Activated CD4-positive, alpha-beta T cell treated with anti-CD3 and anti-CD28 coated beads, Interleukin-2, amount 10 ng/mL, durations not matched to agents 24 days and 14 days (primary cell): ENCODE measurements at regions not wholly inside any gene's neighbourhood (a gene's known extent, or its start where the extent isn't known, plus 50 kb on each side); places are given as distances from the start of the nearest gene placed in this dataset.

Experiments used
- DNase-seq: peaks from one replicate; pipeline ENCODE4 v3.0.0; 2022
- H3K27ac Mint-ChIP-seq: one replicate; pipeline ENCODE4 v1.8.0; 2022; ENCODE audit warnings: mild to moderate bottlenecking, mixed read lengths
- H3K27me3 Mint-ChIP-seq: one replicate; pipeline ENCODE4 v1.8.0; 2022; ENCODE audit warnings: mixed read lengths
- H3K36me3 Mint-ChIP-seq: one replicate; pipeline ENCODE4 v1.8.0; 2022; ENCODE audit warnings: low read depth, mild to moderate bottlenecking, mixed read lengths
- H3K4me1 Mint-ChIP-seq: one replicate; pipeline ENCODE4 v1.8.0; 2021; ENCODE audit warnings: mixed read lengths
- H3K4me3 Mint-ChIP-seq: one replicate; pipeline ENCODE4 v1.8.0; 2022; ENCODE audit warnings: mild to moderate bottlenecking, moderate library complexity, mixed read lengths
- H3K9me3 Mint-ChIP-seq: one replicate; pipeline ENCODE4 v1.8.0; 2021; ENCODE audit warnings: mixed read lengths
- intact Hi-C: fragments of 100-400 bp; cut with micrococcal nuclease; formaldehyde crosslinking; loops from one replicate; pipeline ENCODE4 v1.15.1; 2023

DNA sequence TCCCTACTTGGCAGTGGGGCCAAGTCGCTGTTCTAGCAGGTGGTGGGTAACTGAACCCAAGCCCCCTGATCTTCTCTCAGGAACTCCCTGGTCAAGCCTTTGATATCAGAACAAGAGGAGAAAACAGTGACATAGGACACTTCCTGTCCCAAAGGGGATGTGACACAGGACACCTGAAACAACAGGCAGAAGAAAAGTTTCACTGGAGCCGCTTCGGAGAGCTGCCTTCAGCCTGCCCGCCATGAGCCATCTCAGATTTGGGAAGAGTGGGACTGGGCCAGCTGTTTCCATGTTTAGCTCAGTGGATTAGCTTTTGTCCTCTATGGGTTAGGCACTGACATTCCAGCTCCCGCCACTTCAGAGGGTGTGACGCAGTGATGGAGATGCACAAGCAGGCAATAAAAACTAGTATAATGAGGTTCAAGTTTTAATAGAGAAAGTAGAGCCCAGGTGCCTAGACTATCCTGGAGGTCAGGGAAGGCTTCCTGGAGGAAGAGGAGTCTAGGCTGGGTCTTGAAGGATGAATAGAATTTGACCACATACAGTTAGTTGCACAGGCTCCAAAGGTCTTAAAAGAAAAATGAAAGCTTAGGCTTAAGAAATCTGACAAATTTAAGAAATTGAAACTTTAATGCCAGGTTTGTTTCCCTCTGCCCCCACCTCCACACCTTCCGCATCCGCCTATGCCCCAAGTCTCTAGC lies 104.1 kb upstream of the SPRY4 start:
- Mint-ChIP-seq H3K9me3 (no peaks in the 10 kb centered on the region), H3K27ac (no peak overlapping the region), H3K27me3 (no peaks in the 10 kb centered on the region), H3K4me1 (peaks cover 46% of the 10 kb centered on the region), H3K36me3 (no peaks in the 10 kb centered on the region), H3K4me3 (no peak overlapping the region)
- no peak for DNase-seq
- intact Hi-C loops, result no loop called here

DNA sequence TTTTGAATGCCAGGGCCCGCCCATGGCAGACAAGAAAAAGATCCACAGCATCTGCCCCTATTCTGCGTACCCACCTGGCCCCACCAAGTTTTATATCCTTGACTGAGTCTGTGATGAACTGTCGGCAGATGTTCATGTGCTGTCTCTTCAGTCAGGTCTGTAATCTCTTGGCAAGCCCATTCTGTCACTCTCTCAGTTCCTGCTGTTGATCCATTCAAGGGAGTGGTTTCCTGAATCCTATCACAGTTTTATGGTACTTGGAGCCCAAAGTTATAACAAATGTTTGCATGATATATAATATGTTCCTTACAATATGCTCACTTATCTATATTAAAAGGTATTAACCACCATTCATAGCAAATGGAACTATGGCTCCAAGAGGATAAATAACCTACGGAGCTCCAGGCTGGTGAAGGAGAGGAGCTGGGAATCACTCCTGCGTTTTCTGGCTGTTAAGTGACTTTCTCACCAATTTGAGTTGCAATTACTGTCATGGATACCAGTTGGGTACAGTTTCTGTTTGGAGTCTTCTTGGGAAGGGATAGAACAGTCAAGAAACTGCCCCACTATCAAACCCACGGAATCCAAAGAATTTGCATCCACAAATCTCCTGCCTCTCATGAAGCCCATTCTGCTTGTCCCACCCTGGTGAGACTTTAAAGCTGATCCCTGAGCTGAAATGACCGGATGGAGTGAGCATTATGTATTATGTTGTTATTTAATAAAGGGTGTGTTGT lies 103.4 kb upstream of the SPRY4 start:
- Mint-ChIP-seq H3K4me1 (peaks cover 40% of the 10 kb centered on the region), H3K36me3 (no peaks in the 10 kb centered on the region), H3K9me3 (no peaks in the 10 kb centered on the region), H3K27ac (no peak overlapping the region), H3K4me3 (no peak overlapping the region), H3K27me3 (no peaks in the 10 kb centered on the region)
- intact Hi-C loops, result no loop called here
- DNase-seq, result no peak

DNA sequence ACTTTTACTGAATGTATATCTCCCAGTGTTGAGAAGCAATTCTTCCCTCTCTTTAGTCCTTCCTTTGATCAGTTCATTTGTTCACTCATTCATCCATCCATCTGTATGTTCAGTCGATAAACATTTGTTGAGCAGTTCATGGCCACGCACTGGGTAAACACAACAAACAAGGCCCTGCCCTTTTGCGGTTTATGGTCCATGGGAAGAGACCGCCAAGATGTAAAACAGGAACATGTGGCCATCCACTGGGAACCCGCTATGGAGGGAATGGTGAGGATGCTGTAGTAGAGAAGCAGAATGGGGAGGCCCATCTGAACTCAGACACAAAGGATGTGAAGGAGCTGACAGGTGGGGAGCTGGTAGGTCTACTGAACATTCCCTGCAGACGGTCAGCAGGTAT lies 102.7 kb upstream of the SPRY4 start:
- no peak overlapping the region for H3K4me3 Mint-ChIP-seq
- DNase-seq, result no peak
- no peaks in the 10 kb centered on the region for H3K36me3 Mint-ChIP-seq
- H3K27me3 Mint-ChIP-seq, result no peaks in the 10 kb centered on the region
- intact Hi-C loops, result no loop called here
- peaks cover 38% of the 10 kb centered on the region for H3K4me1 Mint-ChIP-seq
- no peak overlapping the region for H3K27ac Mint-ChIP-seq
- H3K9me3 Mint-ChIP-seq, result no peaks in the 10 kb centered on the region

DNA sequence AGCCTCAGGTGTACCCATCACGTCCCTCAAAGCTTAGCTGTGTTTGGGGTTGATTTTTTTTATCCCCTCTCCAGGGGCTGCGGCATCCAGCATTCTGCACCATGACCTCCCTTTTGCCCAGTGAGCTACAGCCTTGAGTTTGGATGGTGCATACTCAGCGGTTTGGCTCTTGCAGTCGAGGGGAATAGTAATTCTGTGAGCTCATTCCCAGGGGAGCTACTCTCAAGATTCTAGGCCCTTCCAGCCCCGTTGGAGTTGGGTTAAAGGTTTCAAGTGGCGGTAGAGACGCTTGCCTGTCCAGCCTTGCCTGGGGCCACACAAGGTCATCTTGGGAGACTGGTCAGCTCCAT lies 102.2 kb upstream of the SPRY4 start:
- no peaks in the 10 kb centered on the region for H3K36me3 Mint-ChIP-seq
- H3K4me1 Mint-ChIP-seq, result peaks cover 33% of the 10 kb centered on the region
- H3K4me3 Mint-ChIP-seq, result no peak overlapping the region
- H3K9me3 Mint-ChIP-seq, result no peaks in the 10 kb centered on the region
- no peaks in the 10 kb centered on the region for H3K27me3 Mint-ChIP-seq
- no peak for DNase-seq
- intact Hi-C loops, result no loop called here
- no peak overlapping the region for H3K27ac Mint-ChIP-seq

DNA sequence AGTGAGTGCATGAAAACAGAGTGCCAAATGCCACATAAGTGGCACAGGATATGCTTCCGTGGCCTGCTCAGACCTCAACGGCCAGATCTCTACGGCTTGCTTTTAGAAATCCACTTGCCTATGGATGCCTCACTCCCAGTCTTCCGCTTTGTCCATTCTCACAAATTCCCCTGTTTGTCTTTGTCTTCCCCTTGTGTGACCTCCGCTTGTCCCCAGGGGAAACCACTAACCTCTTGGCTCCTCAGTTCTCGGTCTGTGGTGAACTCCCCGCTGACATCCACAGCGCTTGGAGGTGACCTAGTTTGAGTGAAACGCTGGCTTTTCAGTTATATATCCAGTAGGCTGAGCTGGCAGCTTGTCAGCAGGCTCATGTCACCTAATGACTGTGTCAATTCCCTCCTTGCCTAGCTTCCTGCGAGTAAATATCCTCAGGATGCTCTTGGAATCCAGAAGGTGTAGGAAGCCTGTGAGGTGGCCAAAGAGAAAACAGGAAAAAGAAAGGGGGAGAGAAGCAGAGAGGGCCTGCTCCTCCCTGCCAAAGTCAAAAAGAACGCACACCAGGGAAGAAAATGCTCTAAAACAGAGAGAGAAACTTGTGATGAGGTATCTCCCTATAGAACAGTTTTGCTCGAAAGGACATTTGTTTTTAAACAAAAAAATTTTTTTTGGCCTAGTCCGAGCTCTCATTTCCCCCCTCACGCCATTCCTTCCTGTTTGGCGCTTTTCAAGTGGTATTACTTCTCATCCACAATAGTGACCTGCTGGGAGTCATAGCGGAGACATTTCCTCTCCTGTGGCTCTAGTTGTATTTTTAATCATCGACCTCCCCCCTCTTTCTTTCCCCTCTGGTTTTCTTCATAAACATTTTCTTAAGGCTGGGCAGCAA lies 101.6 kb upstream of the SPRY4 start:
- Mint-ChIP-seq H3K27me3 (no peaks in the 10 kb centered on the region), H3K4me3 (no peak overlapping the region), H3K36me3 (no peaks in the 10 kb centered on the region), H3K27ac (no peak overlapping the region), H3K4me1 (peaks cover 32% of the 10 kb centered on the region), H3K9me3 (no peaks in the 10 kb centered on the region)
- DNase-seq, result peak; percentile 66
- intact Hi-C loops, result no loop called here

DNA sequence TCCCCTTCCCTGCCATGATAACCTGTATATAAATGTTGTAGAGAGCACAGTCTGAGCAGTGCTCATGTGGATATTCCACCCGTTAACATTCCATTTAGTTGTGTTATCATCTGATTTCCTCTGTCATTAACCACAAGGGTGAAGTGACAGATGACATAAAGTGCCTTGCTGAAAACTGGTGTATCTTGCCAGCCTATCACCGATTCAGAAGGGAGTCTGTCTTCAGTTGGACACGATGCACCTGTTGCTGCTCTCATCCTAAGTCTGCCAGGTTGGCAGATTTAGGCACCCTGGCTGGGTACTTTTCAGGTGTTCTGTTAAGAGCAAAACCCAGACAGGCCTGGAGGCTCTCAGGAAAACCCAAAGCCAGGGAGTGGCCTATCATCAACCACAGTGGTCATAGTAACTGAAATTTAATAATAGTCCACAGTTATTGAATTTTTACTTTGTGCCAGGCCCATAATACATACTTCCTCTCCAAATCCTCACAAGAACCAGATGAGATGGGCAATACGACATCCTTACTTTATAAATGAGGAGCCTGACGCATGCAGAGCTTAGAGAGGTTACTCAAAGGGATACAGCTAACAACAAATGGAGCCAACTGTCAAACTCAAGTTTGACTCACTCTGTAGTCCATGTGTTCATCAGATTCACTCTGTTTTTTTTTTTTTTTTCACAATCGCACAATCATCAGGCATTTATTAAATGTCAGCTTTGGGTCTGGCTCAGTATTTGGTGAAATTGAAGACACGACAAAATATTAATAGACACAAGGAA lies 100.7 kb upstream of the SPRY4 start:
- Mint-ChIP-seq H3K27ac (no peak overlapping the region), H3K36me3 (no peaks in the 10 kb centered on the region), H3K4me3 (no peak overlapping the region), H3K9me3 (no peaks in the 10 kb centered on the region), H3K27me3 (no peaks in the 10 kb centered on the region), H3K4me1 (peaks cover 38% of the 10 kb centered on the region)
- intact Hi-C loops, result no loop called here
- no peak for DNase-seq

DNA sequence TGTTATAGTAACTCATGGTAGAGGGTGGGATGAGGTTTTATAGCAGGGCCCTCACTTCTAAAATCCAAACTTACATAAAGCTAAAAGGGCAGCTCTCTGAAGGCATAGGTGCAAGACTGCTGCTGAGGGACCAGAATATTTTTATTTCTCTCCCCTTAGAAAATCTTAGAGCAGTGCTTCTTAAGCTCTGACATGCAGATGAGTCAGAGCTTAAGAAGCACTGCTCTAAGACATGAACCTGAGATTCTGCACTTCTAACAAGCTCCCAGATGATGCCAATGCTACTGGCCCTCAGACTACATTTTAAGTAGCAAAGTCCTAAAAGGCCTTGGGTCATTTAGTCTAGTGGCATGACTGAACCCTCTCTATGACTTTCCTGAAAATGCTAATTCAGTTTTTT lies 97.6 kb upstream of the SPRY4 start:
- Mint-ChIP-seq H3K27me3 (peaks cover 3% of the 10 kb centered on the region), H3K36me3 (no peaks in the 10 kb centered on the region), H3K4me3 (no peak overlapping the region), H3K9me3 (no peaks in the 10 kb centered on the region), H3K4me1 (peaks cover 40% of the 10 kb centered on the region), H3K27ac (no peak overlapping the region)
- intact Hi-C loops, result no loop called here
- DNase-seq, result no peak

DNA sequence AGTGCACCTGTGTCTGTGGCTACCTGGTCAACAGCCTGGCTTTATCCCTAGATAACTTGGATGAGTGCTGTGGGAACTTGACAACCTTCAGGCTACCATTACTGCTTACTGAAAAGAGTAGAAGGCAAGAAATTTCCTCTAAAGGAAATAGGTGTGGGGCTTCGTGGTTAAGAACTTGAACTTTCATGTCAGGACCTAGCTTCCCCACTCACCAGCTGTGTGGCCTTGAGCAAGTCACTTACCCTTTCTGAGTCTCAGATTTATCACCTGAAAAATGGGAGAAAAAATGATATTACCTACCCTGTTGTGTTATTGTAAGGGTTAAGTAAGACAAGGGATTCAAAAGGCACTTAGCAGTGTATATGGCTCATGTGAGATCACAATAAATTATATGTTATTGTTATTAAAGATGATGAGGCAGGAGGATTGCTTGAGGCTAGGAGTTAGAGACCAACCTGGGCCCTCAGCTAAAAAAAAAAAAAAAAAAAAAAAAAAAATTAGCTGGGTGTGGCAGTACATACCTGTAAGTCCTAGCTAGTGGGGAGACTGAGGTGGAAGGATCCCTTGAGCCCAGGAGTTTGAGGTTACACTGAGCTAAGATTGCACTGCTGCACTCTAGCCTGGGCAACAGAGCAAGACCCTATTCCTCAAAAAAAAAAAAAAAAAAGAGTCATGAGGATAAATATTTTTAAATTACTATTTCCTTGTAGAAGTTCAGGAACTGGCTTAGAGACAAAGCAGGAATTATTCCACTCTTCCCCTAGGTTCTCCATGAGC lies 97.0 kb upstream of the SPRY4 start:
- peak; percentile 67 for DNase-seq
- Mint-ChIP-seq H3K36me3 (no peaks in the 10 kb centered on the region), H3K4me1 (peaks cover 39% of the 10 kb centered on the region), H3K9me3 (no peaks in the 10 kb centered on the region), H3K27me3 (peaks cover 3% of the 10 kb centered on the region), H3K27ac (no peak overlapping the region), H3K4me3 (peak overlapping the region; percentile 20)
- intact Hi-C loops, result no loop called here

DNA sequence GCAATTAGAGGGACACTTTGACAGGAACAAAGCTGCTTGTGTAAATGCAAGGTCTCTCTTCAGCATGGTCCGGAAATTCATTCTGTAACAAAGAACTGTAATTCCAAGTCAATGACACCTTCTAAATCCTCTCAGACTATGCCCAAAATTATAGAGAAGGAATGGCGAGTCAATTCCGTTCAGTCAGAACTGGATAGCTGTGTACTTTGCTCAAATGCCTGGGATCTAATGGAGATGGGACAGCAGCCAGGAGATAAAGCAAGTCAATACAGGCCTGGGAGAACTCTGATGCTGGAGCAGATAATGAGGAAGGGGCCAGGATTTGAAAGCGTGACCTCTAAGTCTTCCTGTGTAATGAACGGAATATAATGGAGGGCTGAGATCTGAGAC lies 96.4 kb upstream of the SPRY4 start:
- H3K9me3 Mint-ChIP-seq, result no peaks in the 10 kb centered on the region
- H3K27ac Mint-ChIP-seq, result peak overlapping the region; percentile 2
- peaks cover 34% of the 10 kb centered on the region for H3K4me1 Mint-ChIP-seq
- peak overlapping the region; percentile 20 for H3K4me3 Mint-ChIP-seq
- no peaks in the 10 kb centered on the region for H3K36me3 Mint-ChIP-seq
- peaks cover 3% of the 10 kb centered on the region for H3K27me3 Mint-ChIP-seq
- intact Hi-C loops, result no loop called here
- DNase-seq, result no peak

DNA sequence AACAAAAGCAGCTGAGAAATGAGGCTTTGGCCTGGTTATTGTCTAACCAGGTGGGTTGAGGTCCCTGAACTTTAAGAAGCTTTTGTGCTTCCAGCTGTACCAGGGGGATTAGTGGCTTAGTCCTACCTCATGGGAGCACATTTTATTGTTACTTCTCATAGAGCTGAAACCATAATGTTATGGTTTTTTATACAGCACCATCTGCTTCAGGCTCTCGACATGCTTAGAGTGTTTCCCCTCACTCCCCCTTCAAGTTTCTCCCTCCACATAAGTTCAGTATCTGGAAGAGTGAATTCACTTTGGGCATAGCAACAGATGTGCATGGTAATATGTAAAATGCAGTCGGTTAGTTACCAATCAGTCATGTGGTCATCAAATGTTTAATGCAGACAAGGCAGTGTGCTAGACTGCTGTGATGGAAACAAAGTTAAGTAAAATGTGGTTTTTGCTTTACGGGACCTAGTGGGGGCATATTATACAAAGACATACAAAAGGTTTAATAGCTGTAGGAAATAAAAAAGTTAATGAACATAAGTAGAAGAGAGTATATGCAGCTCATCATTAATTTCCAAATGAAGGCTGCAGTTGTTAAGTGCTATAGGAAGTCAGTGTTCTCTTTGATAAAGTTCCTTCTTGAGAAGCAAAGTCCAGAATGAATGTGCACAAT lies 95.9 kb upstream of the SPRY4 start:
- Mint-ChIP-seq H3K9me3 (no peaks in the 10 kb centered on the region), H3K36me3 (no peaks in the 10 kb centered on the region), H3K27ac (no peak overlapping the region), H3K4me1 (peaks cover 31% of the 10 kb centered on the region), H3K27me3 (peaks cover 3% of the 10 kb centered on the region), H3K4me3 (peak overlapping the region; percentile 20)
- no peak for DNase-seq
- intact Hi-C loops, result no loop called here

DNA sequence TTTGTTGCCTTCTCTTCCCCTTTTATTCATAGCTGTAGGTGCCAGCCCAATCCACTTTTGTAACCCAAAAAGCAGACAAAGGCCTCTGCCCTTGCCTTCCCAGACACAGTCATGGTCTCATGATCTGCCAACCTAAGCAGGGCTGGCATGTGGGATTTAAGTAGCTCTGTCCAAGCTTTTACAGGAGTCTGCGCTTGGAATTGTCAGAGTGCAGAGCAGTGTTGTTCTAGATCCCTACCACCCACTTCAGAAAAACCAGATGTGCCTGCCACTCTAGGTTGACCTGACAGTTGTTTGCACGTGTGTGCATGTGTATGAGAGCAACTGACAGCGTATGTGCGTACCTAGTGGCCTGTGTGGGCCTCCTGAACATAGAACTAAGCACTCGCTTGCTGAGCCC lies 87.8 kb upstream of the SPRY4 start:
- Mint-ChIP-seq H3K4me3 (no peak overlapping the region), H3K27me3 (peaks cover 3% of the 10 kb centered on the region), H3K4me1 (no peaks in the 10 kb centered on the region), H3K9me3 (no peaks in the 10 kb centered on the region), H3K36me3 (no peaks in the 10 kb centered on the region), H3K27ac (no peak overlapping the region)
- intact Hi-C loops, result no loop called here
- DNase-seq, result no peak

DNA sequence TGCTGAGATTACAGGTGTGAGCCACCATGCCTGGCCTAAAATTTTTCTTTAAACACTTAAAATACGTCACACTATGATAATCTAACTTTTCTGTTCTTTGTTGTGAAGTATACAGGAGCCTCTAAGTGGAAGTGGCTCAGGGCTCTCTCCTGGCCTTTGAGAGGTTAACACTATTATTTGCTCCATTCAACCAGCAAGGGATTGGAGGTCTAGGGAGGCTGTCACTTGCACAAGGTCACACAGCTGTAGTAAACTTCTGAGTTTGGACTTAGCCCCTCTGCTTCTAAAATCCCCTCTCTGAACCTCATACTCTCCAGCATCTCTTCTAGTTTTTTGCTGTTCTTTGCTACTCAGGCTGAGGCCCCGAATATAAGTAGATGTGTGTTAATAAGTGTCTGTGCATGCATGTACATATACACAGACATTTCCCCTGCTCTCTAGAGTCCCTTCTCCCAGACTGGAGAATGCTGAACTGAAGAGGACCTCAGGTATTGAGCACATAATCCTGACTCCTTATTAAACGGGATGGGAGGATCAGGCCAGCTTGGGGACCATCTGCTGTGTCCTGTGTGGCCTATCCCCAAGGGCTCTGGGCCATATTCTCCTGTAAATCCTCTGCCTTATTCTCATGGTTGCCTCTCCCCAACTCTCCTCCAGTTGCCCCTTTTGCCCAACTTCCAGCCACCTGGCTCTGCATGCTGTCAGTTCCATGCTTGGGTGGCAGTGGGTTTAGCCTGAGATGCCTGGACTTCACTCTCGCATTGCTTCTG lies 87.0 kb upstream of the SPRY4 start:
- DNase-seq, result no peak
- H3K4me3 Mint-ChIP-seq, result no peak overlapping the region
- intact Hi-C loops, result no loop called here
- no peak overlapping the region for H3K27ac Mint-ChIP-seq
- H3K4me1 Mint-ChIP-seq, result no peaks in the 10 kb centered on the region
- H3K9me3 Mint-ChIP-seq, result no peaks in the 10 kb centered on the region
- H3K36me3 Mint-ChIP-seq, result no peaks in the 10 kb centered on the region
- H3K27me3 Mint-ChIP-seq, result peaks cover 3% of the 10 kb centered on the region
